NCI-H226 (cell line): ENCODE measurements at regions not wholly inside any gene's neighbourhood (a gene's known extent, or its start where the extent isn't known, plus 50 kb on each side); places are given as distances from the start of the nearest gene placed in this dataset.
"Not testable (repeated sequence)": the region's sequence is repeated elsewhere in the genome, so short reads cannot be mapped to it uniquely, and the experiment has no call there.

Experiments used
- DNase-seq: peaks from one replicate; pipeline ENCODE4 v3.0.0-alpha.2; 2015

DNA sequence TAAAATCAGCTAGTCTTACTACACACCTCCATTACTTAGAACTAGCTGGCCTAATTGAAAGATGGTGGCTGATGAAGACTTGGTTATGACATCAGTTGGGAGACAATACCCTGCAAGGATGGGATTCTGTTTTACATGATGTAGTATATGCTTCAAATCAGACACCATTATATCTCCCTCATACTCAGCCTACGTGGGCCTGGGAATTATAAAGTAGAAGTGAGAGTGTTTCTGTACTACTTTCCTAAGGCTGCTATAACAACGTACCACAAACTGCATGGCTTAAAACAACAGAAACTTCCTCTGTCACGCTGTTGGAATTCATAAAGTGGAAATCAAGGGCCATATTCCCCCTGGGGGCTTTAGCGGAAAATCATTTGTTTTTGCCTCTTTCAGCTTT lies 190.4 kb downstream of the PAH start:
- no peak for DNase-seq

- no peak for DNase-seq
Measured at GRCh38 chr12:102722147-102722546, 194.9 kb downstream of the PAH start.

- no peak for DNase-seq
Measured at GRCh38 chr12:102708108-102708507, 208.9 kb downstream of the PAH start.

DNA sequence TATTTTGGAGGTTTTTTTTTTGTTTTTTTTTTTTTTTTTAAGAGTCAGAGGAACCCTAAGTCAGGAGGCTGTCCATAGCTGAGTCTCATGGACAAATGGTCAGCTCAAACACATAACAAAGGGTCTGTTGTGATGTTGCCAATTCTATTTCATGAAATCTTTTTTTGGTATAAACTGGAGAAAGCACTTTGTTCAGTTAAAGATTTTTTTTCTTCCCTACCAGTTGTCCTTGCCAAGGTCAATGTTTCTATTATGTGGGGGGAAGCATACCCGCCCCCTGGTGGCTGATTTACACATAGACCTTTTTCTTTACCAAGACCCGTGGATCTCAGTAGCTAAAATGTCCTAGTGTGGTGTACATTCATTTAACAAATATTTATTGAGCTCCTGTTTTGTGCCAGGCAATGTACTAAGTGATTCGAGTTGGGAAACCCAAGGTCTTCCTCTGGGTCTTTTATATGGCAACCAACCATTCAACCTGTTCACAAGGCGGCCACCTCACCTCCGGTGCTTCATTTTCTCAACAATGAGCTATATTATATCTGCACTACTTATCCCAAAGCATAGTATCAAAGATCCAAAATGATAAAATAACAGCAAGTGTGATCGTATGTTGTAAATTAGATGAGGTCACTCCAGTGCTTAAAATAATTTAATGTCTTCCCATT lies 214.5 kb downstream of the PAH start:
- peak; percentile 18 for DNase-seq

GRCh38 chr12:102696045-102696444 lies 215.7 kb upstream of the IGF1 start:
- DNase-seq = no peak

GRCh38 chr12:102694903-102695302 lies 214.5 kb upstream of the IGF1 start:
- DNase-seq = no peak

- DNase-seq = no peak
Measured at GRCh38 chr12:102691773-102692555, 211.6 kb upstream of the IGF1 start.

- DNase-seq = no peak
Measured at GRCh38 chr12:102690253-102690652, 209.9 kb upstream of the IGF1 start.

DNA sequence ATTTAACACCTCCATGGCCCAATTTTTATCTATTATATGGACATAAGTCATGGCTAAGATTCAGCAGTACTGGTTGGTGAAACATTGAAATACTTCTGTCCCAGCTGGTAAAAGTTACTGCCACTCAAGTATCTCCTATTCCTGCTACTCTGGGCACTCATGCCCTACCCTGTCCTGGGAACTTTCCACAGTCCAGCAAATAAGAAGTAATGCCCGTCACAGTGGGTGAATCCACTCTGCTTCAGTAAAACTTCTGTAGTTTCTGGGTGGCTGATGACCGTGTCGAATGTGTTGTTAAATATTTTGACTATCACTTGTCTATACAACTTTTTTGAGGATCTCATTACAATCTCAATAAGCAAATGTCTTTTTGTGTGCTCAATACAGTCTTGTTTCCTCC lies 209.3 kb upstream of the IGF1 start:
- DNase-seq = no peak

DNA sequence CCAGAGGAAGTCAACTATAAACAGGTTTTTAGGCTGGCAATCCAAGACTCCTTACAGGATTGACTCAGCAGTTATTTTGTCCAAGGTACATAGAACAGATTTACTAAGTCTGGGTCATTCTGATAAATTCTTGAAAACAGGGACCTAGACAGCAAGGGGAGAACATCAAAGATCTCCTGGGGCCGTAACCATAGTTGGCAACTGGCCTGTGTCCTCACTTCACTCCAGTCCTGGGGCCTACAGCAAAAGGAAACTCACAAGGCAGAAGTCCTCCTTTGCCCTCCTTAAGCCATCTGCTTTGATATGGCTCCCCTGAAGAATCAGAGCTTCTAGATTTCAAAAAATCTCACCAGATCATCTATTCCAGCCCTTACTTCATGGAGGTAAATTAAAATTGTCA lies 207.2 kb upstream of the IGF1 start:
- no peak for DNase-seq

GRCh38 chr12:102685841-102686240 lies 205.5 kb upstream of the IGF1 start:
- DNase-seq = no peak

GRCh38 chr12:102685172-102685571 lies 204.8 kb upstream of the IGF1 start:
- DNase-seq = no peak

DNA sequence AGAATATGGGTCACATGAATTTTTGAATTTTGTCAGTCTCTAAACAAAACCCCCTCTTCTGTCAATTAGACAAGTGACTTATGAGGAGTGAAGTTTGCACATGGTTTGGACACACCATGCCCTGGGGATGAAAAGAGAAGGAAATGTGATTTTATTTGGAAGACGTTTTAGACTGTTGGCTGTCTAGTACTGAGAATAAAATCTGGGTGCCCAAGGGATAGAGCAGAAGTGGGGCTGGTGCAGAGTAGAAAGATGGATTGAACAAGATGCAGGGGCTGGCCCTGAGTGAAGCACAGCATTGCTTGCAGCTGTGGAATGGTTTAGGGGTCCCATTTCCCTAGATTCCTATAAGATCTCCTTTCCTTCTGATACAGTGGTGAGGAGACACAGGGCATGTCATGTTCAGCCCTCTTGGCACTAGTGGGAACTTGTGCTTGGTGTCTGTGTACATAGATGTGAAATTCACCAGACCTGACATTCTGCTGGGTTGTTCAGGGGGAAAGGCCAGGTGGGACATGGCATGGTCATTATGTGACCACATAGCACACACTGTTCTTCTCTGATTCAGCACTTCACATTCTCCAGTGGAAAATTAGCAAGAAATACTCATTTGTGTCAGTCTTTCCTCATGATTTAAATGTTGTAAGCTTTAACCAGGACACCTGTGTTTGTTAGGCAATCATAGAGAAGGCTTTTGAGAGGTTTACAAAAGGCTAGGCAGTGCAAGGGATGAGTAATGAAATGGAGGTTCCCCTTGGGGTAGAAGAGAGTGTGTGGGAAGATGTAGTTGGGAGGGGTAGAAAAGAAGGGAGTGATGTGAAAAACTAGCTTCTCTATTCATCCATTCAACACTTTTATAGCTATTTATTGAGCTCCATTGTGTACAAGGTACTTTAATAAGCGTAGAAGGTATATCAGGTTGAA lies 202.3 kb upstream of the IGF1 start:
- no peak for DNase-seq

- no peak for DNase-seq
Measured at GRCh38 chr12:102681747-102682146, 201.4 kb upstream of the IGF1 start.

DNA sequence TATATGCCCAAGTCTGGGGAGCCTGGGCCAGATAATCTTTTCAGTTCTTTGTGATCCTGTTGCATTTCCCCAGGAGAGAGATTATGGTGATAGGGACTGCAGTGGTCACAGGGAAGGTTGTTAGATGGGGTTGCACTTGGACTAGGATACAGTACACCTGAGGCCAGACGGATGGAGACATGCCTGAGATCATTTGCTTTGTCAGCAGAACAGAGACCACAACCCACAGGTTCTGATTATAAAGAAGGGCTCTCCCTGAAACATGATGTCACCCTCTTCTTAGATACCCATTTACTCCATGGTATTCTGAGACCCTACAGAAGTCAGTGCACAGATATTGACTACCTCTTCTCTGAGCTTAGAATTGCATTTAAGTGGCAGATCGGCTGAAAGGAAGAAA lies 200.9 kb upstream of the IGF1 start:
- no peak for DNase-seq

DNA sequence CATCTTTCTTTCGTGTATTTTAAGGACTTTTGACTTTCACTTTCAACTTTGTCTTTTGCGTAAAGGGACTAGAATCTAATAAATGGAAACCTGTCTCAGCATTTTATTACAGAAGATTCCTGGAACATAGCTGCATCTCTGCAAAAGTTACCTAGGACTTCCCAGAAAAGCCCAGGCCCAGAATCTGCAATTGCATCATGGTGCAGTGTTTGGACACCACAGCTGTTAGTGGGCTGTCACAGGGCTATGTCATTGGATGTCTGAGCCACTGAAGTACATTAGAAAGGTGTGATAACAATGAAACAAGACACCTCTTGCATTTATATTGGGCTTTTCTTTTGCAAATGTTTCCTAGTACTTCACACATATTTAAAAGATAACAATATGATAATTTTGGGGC lies 199.9 kb upstream of the IGF1 start:
- DNase-seq = no peak

DNA sequence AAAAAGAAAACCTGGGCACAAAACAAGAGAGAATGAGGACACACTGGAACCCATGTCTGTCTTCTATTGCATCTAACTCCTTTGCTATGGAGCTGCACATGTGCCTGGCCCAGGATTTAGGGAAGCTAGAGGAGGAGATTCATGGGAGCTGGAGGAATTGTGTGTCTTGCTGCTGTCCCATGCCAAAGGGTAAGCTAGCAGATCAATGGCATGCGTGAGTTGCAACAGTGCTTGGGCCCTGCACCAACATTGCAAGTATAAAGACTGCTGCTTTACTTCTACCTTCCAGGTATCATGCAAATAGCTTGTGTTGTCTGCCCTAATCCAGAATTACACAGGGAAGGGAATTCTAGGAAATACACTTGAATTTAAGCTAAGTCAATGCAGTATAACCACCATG lies 196.4 kb upstream of the IGF1 start:
- DNase-seq = no peak

DNA sequence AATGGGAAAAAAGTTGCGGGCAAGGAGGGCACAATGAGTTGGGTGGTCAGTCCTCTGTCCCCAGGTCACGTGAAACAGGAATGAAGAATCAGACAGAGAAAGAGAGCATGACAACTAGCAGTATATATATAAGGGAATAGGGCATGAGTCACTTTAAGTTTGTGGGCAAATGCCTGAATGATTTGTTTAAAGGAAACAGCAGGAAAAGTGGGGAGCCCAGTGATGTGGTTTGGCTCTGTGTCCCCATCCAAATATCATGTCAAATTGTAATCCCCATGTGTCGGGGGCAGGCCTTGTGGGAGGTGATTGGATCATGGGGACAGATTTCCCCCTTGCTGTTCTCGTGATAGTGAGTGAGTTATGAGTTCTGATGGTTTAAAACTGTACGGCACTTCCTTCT lies 195.3 kb upstream of the IGF1 start:
- DNase-seq = peak; percentile 33

- no peak for DNase-seq
Measured at GRCh38 chr12:102673606-102674005, 193.2 kb upstream of the IGF1 start.

- DNase-seq = peak; percentile 76
Measured at GRCh38 chr12:102672212-102672611, 191.8 kb upstream of the IGF1 start.

- DNase-seq = no peak
Measured at GRCh38 chr12:102669056-102669455, 188.7 kb upstream of the IGF1 start.

- not testable (repeated sequence) for DNase-seq
Measured at GRCh38 chr12:102666176-102666575, 185.8 kb upstream of the IGF1 start.

- DNase-seq = no peak
Measured at GRCh38 chr12:102659200-102659911, 179.0 kb upstream of the IGF1 start.
